MCF 10A (cell line): ENCODE measurements at regions not wholly inside any gene's neighbourhood (a gene's known extent, or its start where the extent isn't known, plus 50 kb on each side); places are given as distances from the start of the nearest gene placed in this dataset.
A peak's percentile ranks its signal among the peaks of the same experiment; 100 is the strongest.

ENCODE experiments used
- BruUV-seq: library from RNA; stranded (reverse); fragments of 400-500 nt; replicated peaks from 2 replicates; lab custom pipeline; 2021; lab: Mats Ljungman, UMichigan
- CTCF ChIA-PET: fragments of 300-600 bp; sonication (Branson Sonifier 250); formaldehyde crosslinking; extraction: SDS; loops from one replicate; lab custom pipeline; 2021; ENCODE audit warnings: antibody characterized with exemption, inconsistent platforms; lab: Yijun Ruan, JAX
- POLR2A ChIA-PET: fragments of 300-600, 350-650 bp; sonication (Branson Sonifier 250); formaldehyde crosslinking; extraction: SDS; loops from one replicate; lab custom pipeline; 2020; ENCODE audit warnings: antibody characterized with exemption, inconsistent platforms; lab: Yijun Ruan, JAX
- DNase-seq: peaks from one replicate; pipeline ENCODE4 v3.0.0-alpha.2; 2018; ENCODE audit not compliant: unreplicated experiment
- H3K27ac Mint-ChIP-seq: one replicate; pipeline ENCODE4 v1.8.0; 2022; ENCODE audit warnings: mild to moderate bottlenecking, low read depth, mixed read lengths; ENCODE audit not compliant: unreplicated experiment
- H3K27me3 Mint-ChIP-seq: one replicate; pipeline ENCODE4 v1.8.0; 2022; ENCODE audit warnings: mixed read lengths; ENCODE audit not compliant: insufficient read depth, unreplicated experiment
- H3K36me3 Mint-ChIP-seq: one replicate; pipeline ENCODE4 v1.8.0; 2022; ENCODE audit warnings: mild to moderate bottlenecking, moderate library complexity, mixed read lengths; ENCODE audit not compliant: insufficient read depth, unreplicated experiment
- H3K4me1 Mint-ChIP-seq: one replicate; pipeline ENCODE4 v1.8.0; 2022; ENCODE audit warnings: mixed read lengths; ENCODE audit not compliant: insufficient read depth, unreplicated experiment
- H3K4me3 Mint-ChIP-seq: one replicate; pipeline ENCODE4 v1.8.0; 2022; ENCODE audit warnings: mild to moderate bottlenecking, moderate library complexity, mixed read lengths; ENCODE audit not compliant: unreplicated experiment
- H3K9me3 Mint-ChIP-seq: one replicate; pipeline ENCODE4 v1.8.0; 2022; ENCODE audit warnings: mixed read lengths; ENCODE audit not compliant: unreplicated experiment
- intact Hi-C: fragments of 100-400 bp; cut with micrococcal nuclease; formaldehyde crosslinking; loops from 2 replicates; pipeline ENCODE4 v1.14.1; 2022
- TF ChIP-seq, protein P1 (sequence below): fragments of 200-600 bp; IDR thresholded peaks from one replicate; pipeline ENCODE4 v1.8.0; 2022; ENCODE audit warnings: antibody characterized with exemption, mild to moderate bottlenecking; ENCODE audit not compliant: unreplicated experiment

DNA sequence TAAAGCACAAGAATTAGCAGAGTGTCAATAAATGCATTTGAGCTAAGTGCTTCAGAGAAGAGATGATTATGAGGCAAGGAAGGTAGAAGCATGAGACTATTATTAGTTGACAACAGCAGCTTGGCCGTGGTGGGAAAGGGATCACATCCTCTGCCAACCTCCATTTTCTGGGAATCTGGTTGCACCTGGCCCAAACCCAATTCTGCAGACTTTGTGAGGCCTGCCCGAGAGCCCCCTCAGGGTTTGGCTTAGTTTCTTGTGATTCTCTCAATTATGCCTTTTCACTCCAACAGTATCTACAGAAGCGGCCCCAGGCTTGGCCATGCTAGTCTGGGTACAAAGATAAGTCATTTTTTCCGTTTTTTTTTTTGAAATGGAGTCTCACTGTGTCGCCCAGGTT lies 111.0 kb upstream of the B3GAT2 start:
- DNase-seq: no peak
- ChIA-PET CTCF (no interaction called here), POLR2A (no interaction called here)
- H3K4me3 Mint-ChIP-seq: no peak overlapping the region
- H3K27ac Mint-ChIP-seq: no peak overlapping the region
- no peaks in the 10 kb centered on the region for H3K36me3 Mint-ChIP-seq
- no peaks in the 10 kb centered on the region for H3K9me3 Mint-ChIP-seq
- peaks cover 61% of the 10 kb centered on the region for H3K27me3 Mint-ChIP-seq
- no peaks in the 10 kb centered on the region for H3K4me1 Mint-ChIP-seq
- TF ChIP-seq, protein P1, sequence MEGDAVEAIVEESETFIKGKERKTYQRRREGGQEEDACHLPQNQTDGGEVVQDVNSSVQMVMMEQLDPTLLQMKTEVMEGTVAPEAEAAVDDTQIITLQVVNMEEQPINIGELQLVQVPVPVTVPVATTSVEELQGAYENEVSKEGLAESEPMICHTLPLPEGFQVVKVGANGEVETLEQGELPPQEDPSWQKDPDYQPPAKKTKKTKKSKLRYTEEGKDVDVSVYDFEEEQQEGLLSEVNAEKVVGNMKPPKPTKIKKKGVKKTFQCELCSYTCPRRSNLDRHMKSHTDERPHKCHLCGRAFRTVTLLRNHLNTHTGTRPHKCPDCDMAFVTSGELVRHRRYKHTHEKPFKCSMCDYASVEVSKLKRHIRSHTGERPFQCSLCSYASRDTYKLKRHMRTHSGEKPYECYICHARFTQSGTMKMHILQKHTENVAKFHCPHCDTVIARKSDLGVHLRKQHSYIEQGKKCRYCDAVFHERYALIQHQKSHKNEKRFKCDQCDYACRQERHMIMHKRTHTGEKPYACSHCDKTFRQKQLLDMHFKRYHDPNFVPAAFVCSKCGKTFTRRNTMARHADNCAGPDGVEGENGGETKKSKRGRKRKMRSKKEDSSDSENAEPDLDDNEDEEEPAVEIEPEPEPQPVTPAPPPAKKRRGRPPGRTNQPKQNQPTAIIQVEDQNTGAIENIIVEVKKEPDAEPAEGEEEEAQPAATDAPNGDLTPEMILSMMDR: no peak
- BruUV-seq: no TSS peak
- intact Hi-C loops: no loop called here

DNA sequence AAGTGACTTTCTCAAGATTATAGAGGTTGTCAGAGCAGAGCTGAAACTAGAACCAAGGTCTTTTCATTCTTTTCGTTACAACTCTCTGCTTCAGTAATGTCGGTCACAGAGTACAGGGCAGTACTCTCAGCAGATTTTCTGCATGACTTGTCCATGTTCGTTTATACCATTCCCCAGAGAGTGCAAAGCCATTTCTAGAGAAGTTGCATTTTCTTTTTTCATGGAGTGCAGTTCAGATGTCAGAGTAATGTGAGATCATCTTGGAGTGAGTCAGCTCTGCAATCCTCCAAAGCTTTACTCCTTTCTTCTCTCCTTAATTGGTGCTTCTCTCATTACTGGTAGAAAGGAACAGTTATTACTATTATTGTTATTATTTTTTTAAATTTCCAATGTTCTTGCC lies 115.6 kb upstream of the B3GAT2 start:
- no peaks in the 10 kb centered on the region for H3K4me1 Mint-ChIP-seq
- no peaks in the 10 kb centered on the region for H3K9me3 Mint-ChIP-seq
- CTCF ChIA-PET: interaction anchor here (0.7 to 1.5 kb wide), 2 partner anchors 59 to 763 kb away, joined by 3 read pairs; no protein-coding TSS in a partner anchor
- no TSS peak for BruUV-seq
- no peak overlapping the region for H3K27ac Mint-ChIP-seq
- peak; percentile 5 for DNase-seq
- H3K36me3 Mint-ChIP-seq: no peaks in the 10 kb centered on the region
- H3K4me3 Mint-ChIP-seq: no peak overlapping the region
- intact Hi-C loops: no loop called here
- H3K27me3 Mint-ChIP-seq: peaks cover 64% of the 10 kb centered on the region
- TF ChIP-seq, protein P1: no peak
- POLR2A ChIA-PET: no interaction called here

DNA sequence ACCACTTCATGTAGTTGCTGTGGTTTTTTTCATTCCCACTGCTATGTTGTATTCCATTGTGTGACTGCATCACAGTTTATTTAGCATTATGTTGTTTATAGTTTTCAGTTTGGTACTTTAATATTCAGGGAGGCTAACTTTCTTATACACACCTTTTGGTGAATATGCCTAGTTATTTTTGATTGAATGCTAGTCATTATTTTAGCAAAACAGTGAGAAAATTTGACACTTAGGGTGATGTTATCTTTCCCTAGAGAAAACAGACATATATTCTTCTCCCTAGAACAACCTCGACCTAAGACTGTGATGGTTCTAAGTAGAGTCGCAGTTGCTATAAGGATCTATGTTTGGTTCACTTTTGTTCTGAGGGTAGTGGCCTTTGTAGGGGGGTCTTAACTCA lies 120.8 kb upstream of the B3GAT2 start:
- BruUV-seq: no TSS peak
- Mint-ChIP-seq H3K4me3 (no peak overlapping the region), H3K27ac (no peak overlapping the region), H3K4me1 (peaks cover 6% of the 10 kb centered on the region), H3K9me3 (peaks cover 12% of the 10 kb centered on the region), H3K27me3 (peaks cover 67% of the 10 kb centered on the region), H3K36me3 (peaks cover 6% of the 10 kb centered on the region)
- intact Hi-C loops: no loop called here
- TF ChIP-seq, protein P1: no peak
- CTCF ChIA-PET: interaction anchor here (0.6 kb wide), 1 partner anchor 17 kb away, joined by 4 read pairs; no protein-coding TSS in a partner anchor
- DNase-seq: no peak
- POLR2A ChIA-PET: no interaction called here

DNA sequence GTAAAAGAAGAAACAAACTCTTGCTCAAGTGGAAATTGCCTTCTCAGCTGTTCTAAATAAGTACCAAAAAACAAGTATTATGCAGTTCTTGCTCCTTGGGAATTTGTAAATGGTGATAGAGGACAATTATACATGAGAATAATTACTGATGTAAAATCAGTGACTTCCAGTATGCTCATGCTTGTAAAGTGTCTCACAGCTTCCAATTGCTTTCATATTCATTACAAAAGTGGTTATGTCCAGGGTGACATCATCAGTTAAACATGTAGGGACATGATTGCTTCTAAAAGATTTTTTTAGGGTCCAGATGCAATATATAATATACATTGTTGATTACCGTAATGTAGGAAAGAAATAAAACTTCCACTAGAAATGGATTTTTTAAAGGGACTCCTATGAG lies 122.8 kb upstream of the B3GAT2 start:
- peaks cover 6% of the 10 kb centered on the region for H3K4me1 Mint-ChIP-seq
- BruUV-seq: no TSS peak
- H3K27ac Mint-ChIP-seq: no peak overlapping the region
- ChIA-PET CTCF (no interaction called here), POLR2A (no interaction called here)
- intact Hi-C loops: no loop called here
- DNase-seq: peak; percentile 8
- peaks cover 6% of the 10 kb centered on the region for H3K36me3 Mint-ChIP-seq
- peaks cover 12% of the 10 kb centered on the region for H3K9me3 Mint-ChIP-seq
- TF ChIP-seq, protein P1: no peak
- H3K27me3 Mint-ChIP-seq: peaks cover 47% of the 10 kb centered on the region
- no peak overlapping the region for H3K4me3 Mint-ChIP-seq
